ENCODE measurements at regions not wholly inside any gene's neighbourhood (a gene's known extent, or its start where the extent isn't known, plus 50 kb on each side); places are given as distances from the start of the nearest gene placed in this dataset.
A peak's percentile ranks its signal among the peaks of the same experiment; 100 is the strongest.

- 94% methylated on average over 3 of the region's 3 CpGs for WGBS
- DNase-seq (no peak), ATAC-seq (no peak)
- H3K9me3 ChIP-seq (ENCODE audit: control insufficient read depth, low read length) = no peaks in the 10 kb centered on the region
- intact Hi-C loops (cut with DNase I) = no loop called here
- no peak overlapping the region for H3K4me3 ChIP-seq (ENCODE audit: low read length)
- H3K4me1 ChIP-seq (ENCODE audit: control insufficient read depth, insufficient read depth, low read length) = no peaks in the 10 kb centered on the region
- H3K27me3 ChIP-seq (ENCODE audit: control insufficient read depth, insufficient read depth) = no peaks in the 10 kb centered on the region
- no peak overlapping the region for H3K27ac ChIP-seq (ENCODE audit: low read length)
Observed at GRCh38 chr6:142561511-142562265, 259.9 kb downstream of the ADGRG6 start.

- ATAC-seq = no peak
- intact Hi-C loops (cut with DNase I) = no loop called here
- Histone ChIP-seq H3K4me1 (ENCODE audit: control insufficient read depth, insufficient read depth, low read length) (no peaks in the 10 kb centered on the region), H3K4me3 (ENCODE audit: low read length) (no peak overlapping the region), H3K27me3 (ENCODE audit: control insufficient read depth, insufficient read depth) (no peaks in the 10 kb centered on the region), H3K27ac (ENCODE audit: low read length) (no peak overlapping the region), H3K9me3 (ENCODE audit: control insufficient read depth, low read length) (no peaks in the 10 kb centered on the region)
- no peak for DNase-seq
- WGBS = 75% methylated on average over 4 of the region's 4 CpGs
Observed at GRCh38 chr6:142562865-142563264, 261.1 kb downstream of the ADGRG6 start.

- ATAC-seq = peak; percentile 59 to 69
- no peaks in the 10 kb centered on the region for H3K9me3 ChIP-seq (ENCODE audit: control insufficient read depth, low read length)
Observed at GRCh38 chr6:142566628-142567396, 265.0 kb downstream of the ADGRG6 start.

GRCh38 chr6:142567461-142567860 is 265.7 kb downstream of the ADGRG6 start:
- no peaks in the 10 kb centered on the region for H3K27me3 ChIP-seq (ENCODE audit: control insufficient read depth, insufficient read depth)
- H3K4me1 ChIP-seq (ENCODE audit: control insufficient read depth, insufficient read depth, low read length) = peaks cover 2% of the 10 kb centered on the region
- no peak overlapping the region for H3K27ac ChIP-seq (ENCODE audit: low read length)
- WGBS = 78% methylated on average over 3 of the region's 3 CpGs
- no peak overlapping the region for H3K4me3 ChIP-seq (ENCODE audit: low read length)
- no peak for DNase-seq
- no peak for ATAC-seq
- H3K9me3 ChIP-seq (ENCODE audit: control insufficient read depth, low read length) = no peaks in the 10 kb centered on the region
- intact Hi-C loops (cut with DNase I) = no loop called here

More at GRCh38 chr6:142566628-142567396, 265.0 kb downstream of the ADGRG6 start:
- Histone ChIP-seq H3K27ac (ENCODE audit: low read length) (no peak overlapping the region), H3K4me1 (ENCODE audit: control insufficient read depth, insufficient read depth, low read length) (peaks cover 2% of the 10 kb centered on the region), H3K27me3 (ENCODE audit: control insufficient read depth, insufficient read depth) (no peaks in the 10 kb centered on the region), H3K4me3 (ENCODE audit: low read length) (no peak overlapping the region)
- DNase-seq = peak in 2 of 3 donors; percentile 15 to 47
- 65% methylated on average over 10 of the region's 10 CpGs for WGBS
- intact Hi-C loops (cut with DNase I) = no loop called here

- Histone ChIP-seq H3K27ac (ENCODE audit: low read length) (no peak overlapping the region), H3K4me1 (ENCODE audit: control insufficient read depth, insufficient read depth, low read length) (peaks cover 2% of the 10 kb centered on the region), H3K4me3 (ENCODE audit: low read length) (no peak overlapping the region), H3K9me3 (ENCODE audit: control insufficient read depth, low read length) (no peaks in the 10 kb centered on the region), H3K27me3 (ENCODE audit: control insufficient read depth, insufficient read depth) (no peaks in the 10 kb centered on the region)
- intact Hi-C loops (cut with DNase I) = no loop called here
- no peak for ATAC-seq
- 54% methylated on average over 1 of the region's 1 CpG for WGBS
- DNase-seq = no peak
Observed at GRCh38 chr6:142568857-142569597, 267.2 kb downstream of the ADGRG6 start.

GRCh38 chr6:142569676-142570075 is 267.9 kb downstream of the ADGRG6 start:
- intact Hi-C loops (cut with DNase I) = no loop called here
- peak in 1 of 2 donors; percentile 42 for ATAC-seq
- no peak for DNase-seq
- Histone ChIP-seq H3K27me3 (ENCODE audit: control insufficient read depth, insufficient read depth) (no peaks in the 10 kb centered on the region), H3K27ac (ENCODE audit: low read length) (no peak overlapping the region), H3K4me3 (ENCODE audit: low read length) (no peak overlapping the region), H3K9me3 (ENCODE audit: control insufficient read depth, low read length) (no peaks in the 10 kb centered on the region), H3K4me1 (ENCODE audit: control insufficient read depth, insufficient read depth, low read length) (peaks cover 2% of the 10 kb centered on the region)
- WGBS = 27% methylated on average over 1 of the region's 1 CpG

- no peaks in the 10 kb centered on the region for H3K9me3 ChIP-seq (ENCODE audit: control insufficient read depth, low read length)
- ATAC-seq (no peak), DNase-seq (no peak)
- intact Hi-C loops (cut with DNase I) = no loop called here
- H3K4me1 ChIP-seq (ENCODE audit: control insufficient read depth, insufficient read depth, low read length) = peaks cover 2% of the 10 kb centered on the region
- no peak overlapping the region for H3K27ac ChIP-seq (ENCODE audit: low read length)
- H3K27me3 ChIP-seq (ENCODE audit: control insufficient read depth, insufficient read depth) = no peaks in the 10 kb centered on the region
- no peak overlapping the region for H3K4me3 ChIP-seq (ENCODE audit: low read length)
Observed at GRCh38 chr6:142570221-142570671, 268.4 kb downstream of the ADGRG6 start.

GRCh38 chr6:142592876-142593275 is 291.1 kb downstream of the ADGRG6 start:
- no peaks in the 10 kb centered on the region for H3K4me1 ChIP-seq (ENCODE audit: control insufficient read depth, insufficient read depth, low read length)
- DNase-seq (no peak), ATAC-seq (no peak)
- intact Hi-C loops (cut with DNase I) = no loop called here
- H3K4me3 ChIP-seq (ENCODE audit: low read length) = no peak overlapping the region
- no peak overlapping the region for H3K27ac ChIP-seq (ENCODE audit: low read length)
- H3K9me3 ChIP-seq (ENCODE audit: control insufficient read depth, low read length) = no peaks in the 10 kb centered on the region
- no peaks in the 10 kb centered on the region for H3K27me3 ChIP-seq (ENCODE audit: control insufficient read depth, insufficient read depth)
- WGBS = 85% methylated on average over 2 of the region's 2 CpGs

- 32% methylated on average over 5 of the region's 5 CpGs for WGBS
- H3K27me3 ChIP-seq (ENCODE audit: control insufficient read depth, insufficient read depth) = no peaks in the 10 kb centered on the region
- intact Hi-C loops (cut with DNase I) = no loop called here
- ATAC-seq (no peak), DNase-seq (no peak)
- no peaks in the 10 kb centered on the region for H3K4me1 ChIP-seq (ENCODE audit: control insufficient read depth, insufficient read depth, low read length)
- H3K9me3 ChIP-seq (ENCODE audit: control insufficient read depth, low read length) = no peaks in the 10 kb centered on the region
- H3K27ac ChIP-seq (ENCODE audit: low read length) = no peak overlapping the region
- no peak overlapping the region for H3K4me3 ChIP-seq (ENCODE audit: low read length)
Observed at GRCh38 chr6:142597836-142598235, 296.0 kb downstream of the ADGRG6 start.

- DNase-seq (no peak), ATAC-seq (no peak)
- intact Hi-C loops (cut with DNase I) = no loop called here
- H3K27ac ChIP-seq (ENCODE audit: low read length) = no peak overlapping the region
- H3K9me3 ChIP-seq (ENCODE audit: control insufficient read depth, low read length) = no peaks in the 10 kb centered on the region
- H3K27me3 ChIP-seq (ENCODE audit: control insufficient read depth, insufficient read depth) = no peaks in the 10 kb centered on the region
- 96% methylated on average over 1 of the region's 1 CpG for WGBS
- H3K4me3 ChIP-seq (ENCODE audit: low read length) = no peak overlapping the region
- H3K4me1 ChIP-seq (ENCODE audit: control insufficient read depth, insufficient read depth, low read length) = no peaks in the 10 kb centered on the region
Observed at GRCh38 chr6:142601427-142601826, 299.6 kb downstream of the ADGRG6 start.

- intact Hi-C loops (cut with DNase I) = no loop called here
- no peaks in the 10 kb centered on the region for H3K27me3 ChIP-seq (ENCODE audit: control insufficient read depth, insufficient read depth)
- no peak overlapping the region for H3K27ac ChIP-seq (ENCODE audit: low read length)
- no peak for DNase-seq
- H3K9me3 ChIP-seq (ENCODE audit: control insufficient read depth, low read length) = no peaks in the 10 kb centered on the region
- no peak overlapping the region for H3K4me3 ChIP-seq (ENCODE audit: low read length)
- ATAC-seq = no peak
- WGBS = 82% methylated on average over 3 of the region's 3 CpGs
- no peaks in the 10 kb centered on the region for H3K4me1 ChIP-seq (ENCODE audit: control insufficient read depth, insufficient read depth, low read length)
Observed at GRCh38 chr6:142602972-142603371, 301.2 kb downstream of the ADGRG6 start.
